ENCODE measurements at regions not wholly inside any gene's neighbourhood (a gene's known extent, or its start where the extent isn't known, plus 50 kb on each side); places are given as distances from the start of the nearest gene placed in this dataset.

DNA sequence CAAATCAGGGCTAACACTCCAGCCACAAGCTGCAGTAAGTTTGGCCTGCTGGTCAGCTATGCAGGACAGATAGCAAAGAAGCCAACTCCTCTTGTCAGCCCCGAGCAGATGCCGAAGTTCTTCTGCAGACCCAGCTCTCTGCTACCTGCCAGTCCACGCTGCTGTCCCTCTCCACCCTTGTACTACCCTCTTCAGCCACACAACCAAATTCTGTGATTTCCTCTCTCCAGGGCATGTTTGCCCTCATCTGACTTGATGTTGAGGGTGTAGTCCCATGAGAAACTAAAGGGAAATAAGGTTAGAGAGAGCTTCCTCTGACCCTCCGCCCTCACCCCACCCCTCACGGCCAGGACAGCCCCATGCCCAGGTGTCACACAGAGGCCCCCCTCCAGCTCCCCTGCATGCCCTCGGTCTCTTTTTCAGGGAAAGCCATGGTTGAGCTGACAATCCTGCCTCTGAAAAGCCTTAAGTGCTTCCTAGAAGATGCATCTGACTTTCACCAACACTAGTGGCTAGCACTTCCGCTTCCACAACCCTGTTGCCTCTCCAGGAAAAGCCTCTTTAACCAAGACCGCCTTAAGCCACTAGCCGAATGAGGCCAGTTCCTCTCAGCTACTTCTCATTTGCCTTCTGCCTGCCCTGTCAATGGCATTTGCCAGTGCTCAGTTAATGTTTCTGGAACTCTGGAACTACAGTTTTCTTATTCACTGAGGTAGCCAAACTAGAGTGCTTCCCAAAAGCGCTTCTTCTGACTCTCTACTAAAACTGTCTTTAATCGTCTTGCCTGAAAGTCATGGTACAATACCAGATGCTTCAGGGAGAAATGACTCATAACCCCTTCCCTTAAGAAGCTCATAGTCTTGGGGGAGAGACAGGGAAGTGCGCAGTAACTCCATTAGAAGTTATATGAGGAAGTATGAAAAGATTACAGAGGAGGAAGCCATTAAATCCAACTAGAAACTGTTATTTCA lies 300.4 kb upstream of the STT3B start:
- DNase-seq = no peak

DNA sequence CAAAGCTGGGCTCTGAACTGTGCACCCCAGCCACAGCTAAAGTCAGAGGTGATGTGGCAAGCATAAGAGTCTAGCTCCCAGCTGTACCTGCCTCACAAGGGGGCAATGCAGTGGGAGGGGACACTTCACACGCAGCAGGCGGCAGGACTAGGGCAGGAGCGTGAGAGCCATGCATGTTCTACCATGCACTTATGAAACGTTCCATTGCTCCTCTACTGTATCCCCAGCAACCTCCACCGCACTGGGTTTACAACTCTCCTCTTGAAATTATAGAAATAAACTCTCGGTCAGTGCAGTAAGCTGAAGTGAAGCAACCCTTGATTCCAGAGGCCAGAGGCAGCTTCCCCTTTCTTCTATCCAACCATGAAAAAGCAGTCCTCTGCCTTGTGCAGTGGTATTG lies 298.6 kb upstream of the STT3B start:
- DNase-seq = no peak

DNA sequence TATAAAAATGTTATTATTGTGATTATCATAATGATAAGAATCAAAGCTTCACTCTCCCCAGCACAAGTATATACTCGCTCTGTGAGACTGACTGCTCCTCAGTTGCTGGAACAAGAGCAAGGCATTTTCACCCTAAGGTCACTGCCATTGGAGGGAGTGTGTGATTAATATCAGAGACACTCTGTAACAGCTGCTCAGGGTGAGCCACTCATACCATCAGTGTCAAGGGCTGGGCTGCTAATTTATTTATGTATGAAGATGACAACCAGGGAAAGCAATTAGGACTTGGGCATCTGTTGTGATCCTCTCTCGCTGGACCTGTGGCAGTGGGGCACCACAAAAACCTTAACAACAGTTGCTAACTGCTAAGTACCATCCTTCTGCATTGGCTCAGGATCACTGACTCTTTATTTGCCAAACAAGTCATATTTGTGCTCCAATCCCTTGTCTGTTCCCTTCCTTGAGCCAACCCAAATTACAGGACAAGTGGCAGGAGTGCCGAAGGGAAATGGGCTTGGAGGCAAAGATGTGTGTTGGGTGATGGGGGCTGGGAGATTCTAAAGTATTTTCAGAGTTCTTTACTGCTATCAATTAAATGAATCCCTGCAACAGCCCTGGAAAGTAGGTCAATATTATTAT lies 297.5 kb upstream of the STT3B start:
- no peak for DNase-seq

DNA sequence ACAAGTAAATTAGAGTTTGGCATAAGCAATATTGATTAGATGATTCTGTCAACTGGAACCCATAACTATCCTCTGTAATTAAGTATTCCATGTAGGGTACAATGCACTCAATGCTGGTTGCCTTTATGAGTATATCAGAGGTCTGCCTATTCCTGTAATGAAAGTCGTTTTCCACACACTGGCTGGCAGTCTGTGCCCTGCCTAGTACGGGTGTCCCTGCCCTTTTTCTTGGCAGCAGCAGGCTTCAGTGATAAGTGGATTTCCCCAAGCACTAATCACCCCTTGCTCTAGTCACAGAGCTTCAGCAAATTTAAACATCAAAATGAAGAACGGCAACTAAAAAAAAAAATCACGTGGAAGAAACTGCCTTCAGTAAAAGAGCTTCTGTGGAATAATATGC lies 294.8 kb upstream of the STT3B start:
- DNase-seq = no peak

DNA sequence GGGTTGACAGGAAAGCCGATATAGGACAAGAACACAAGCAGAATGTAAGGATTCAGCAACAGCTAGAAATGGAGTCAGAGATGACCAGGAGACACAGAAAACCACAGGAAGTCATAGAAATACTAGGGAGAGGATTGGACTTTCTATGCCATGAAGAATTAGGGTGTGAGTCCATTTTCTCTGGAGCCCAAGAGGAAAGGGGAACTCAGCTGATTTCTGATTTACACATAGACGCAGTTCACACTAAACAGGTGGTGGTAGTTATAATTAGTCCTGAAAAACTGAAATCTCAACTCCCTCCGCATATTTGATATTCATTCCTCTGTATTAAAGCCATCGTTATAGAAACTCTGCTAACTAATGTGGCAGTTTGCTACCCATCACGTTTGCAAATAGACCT lies 292.7 kb upstream of the STT3B start:
- DNase-seq = no peak

DNA sequence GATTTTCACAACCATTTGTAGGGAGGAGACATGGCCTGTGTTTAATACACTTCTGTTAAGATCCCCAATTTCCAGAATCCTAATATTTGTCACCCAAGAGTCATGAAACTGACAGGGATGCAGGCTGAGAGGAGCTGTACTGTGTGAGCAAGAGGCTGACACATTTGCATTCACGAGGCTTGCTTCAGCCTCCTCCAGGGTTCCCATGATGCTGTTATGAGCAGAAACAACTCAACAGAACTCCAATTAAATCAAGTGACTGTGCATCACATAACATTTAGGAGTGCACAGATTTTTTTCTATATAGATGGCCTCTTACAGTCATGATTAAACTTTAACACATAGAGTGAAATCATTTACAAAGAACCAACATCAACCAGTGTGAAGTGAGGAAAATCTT lies 292.3 kb upstream of the STT3B start:
- DNase-seq = no peak

DNA sequence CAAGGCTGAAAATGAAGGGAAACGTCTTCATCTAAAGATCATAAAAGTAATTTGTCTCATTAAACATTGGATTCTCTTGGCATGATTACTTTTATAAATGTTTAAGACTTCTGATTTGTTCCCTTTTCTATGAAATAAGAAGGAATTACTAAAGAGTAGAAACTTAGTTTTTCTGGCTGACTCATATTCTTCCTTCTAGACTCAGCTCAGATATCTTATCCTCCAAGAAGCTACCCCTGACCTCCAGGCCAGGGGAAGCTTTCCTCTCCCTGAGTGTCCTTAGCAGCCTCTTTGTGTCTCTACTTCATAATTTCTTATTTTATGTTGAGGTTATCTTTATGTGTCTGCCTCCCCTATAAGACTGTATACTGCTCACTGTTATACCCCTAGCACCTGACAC lies 291.9 kb upstream of the STT3B start:
- no peak for DNase-seq

DNA sequence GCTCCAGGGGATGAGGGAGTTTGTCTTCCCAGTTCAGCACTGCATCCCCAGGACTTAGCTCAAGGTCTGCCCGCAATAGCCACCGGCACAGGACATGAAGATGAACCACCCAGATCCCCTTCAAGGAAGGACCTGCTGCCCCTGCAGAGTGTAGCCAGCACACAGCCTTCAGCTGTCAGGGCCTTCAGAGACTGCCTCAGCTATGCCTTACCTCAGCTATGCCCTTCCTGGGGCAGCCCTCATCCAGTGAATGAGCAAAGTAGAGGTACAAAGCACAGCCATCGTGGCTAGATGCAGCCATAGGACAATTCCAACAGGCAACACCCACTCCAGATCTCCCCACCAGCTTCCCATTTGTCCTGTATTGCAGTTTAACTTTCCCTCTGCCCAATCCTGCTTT lies 291.2 kb upstream of the STT3B start:
- DNase-seq = no peak

DNA sequence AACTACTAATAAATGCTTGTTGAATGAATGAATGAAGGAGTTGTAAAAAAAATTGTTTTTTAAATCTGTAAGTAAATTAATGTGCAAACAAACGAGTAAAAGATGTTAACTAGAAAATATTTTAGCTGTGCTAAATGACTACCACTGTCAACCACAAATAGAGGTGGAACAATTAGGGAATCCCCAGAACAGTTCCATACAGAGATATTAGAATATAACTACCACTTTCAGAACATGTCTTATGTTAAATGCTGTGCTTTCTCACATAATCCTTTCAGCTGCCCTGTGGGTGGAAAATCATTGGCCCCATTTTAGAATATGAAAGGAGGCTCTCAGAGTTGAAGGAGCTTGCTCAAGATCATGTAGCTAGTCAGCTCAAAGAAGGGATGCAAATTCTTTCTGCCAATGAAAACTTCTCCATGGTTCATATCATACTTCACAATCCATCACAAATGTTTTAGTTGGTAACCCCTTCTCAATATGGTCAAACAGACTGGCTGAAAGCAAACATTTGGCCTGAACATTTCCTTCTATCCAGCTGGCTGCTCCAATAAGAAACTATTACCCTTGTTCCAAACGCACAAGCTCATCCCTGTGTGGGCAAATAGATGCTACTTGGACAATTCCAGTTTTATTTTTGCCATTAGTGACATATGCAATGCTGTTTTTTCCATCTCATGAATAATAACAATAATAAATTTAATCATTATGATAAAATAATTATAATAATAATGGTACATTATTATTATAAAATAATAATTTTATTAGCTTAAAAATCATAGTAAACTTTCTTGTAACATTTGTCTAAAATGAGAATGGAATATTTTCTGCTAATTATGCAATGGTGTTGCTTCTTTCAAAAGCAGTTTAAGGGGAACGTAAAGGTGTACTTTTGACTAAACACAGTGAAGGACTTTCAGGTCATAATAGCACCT lies 290.4 kb upstream of the STT3B start:
- no peak for DNase-seq

DNA sequence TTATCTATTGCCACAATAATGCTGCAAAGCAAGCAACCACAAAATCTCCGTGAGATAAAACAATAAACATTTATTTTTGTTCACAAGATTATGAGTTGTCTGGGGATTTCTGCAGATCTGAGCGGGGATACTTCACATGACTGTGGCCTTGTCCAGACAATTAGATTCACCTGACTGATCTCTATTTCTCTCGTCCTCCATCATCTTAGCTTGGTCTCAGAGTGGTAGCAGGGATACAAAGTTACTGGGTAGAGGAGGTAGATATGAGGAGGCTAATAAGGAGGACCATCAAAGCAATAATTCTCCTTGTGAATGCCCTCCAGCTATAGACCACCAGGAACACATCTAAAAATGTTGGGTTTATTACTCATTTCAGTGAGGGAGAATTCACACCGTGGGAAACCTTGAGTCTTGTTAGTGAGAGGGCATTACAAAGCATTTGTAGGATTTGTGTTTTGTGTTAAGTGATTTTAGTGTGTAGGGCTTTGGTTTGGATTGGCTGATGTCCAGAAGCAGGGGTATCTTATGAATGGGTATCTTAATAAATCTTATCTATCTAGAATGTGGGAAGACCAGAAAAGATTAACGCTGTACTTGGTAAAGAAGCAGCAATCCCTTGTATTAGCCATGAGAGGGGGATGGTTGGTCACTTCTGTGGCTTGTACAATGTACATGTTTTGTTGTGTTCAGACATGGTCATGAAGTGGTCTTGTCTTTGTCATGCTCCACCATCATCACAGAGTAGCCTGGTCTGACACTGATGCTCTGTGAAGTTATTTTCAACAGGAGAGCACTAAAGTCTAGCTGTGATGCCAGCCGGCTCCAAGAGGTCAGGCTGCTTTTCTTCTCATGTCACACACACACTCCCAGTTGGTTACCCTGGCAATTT lies 287.6 kb upstream of the STT3B start:
- DNase-seq = no peak

DNA sequence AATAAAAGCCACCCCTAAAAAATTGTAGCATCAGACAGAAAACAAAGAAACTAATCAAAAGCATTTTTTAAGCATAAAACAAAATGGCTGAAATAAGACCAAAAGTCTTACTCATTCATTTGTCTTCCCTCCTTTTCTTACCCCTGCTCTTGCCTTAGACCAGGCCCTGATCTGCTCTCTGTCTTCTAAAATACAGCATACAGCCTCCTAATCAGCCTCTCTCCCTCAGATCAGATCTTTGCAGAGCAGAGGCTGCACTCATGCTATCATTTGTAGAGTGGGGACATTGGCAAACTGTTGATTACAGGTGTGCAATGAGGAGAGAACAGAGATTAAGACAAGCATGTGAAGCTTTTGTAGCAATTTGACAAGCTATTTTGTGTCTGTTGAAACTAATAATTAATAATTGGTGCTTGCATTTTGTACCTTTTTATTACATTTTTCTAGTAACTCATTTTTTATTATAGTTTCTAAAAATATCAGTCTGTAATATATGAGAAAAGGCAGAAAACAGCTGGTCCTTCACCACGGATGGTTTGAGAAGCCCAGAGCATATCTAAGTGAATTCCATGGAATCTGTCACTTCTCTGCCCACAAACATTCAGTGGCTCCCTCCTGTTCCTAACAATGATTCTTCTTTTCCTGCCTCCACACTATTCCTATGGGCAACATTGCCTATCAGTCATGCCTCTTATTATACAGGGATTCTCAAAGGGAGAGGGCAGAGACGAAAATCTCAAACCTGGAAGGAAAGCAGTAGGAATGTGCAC lies 286.2 kb upstream of the STT3B start:
- no peak for DNase-seq

DNA sequence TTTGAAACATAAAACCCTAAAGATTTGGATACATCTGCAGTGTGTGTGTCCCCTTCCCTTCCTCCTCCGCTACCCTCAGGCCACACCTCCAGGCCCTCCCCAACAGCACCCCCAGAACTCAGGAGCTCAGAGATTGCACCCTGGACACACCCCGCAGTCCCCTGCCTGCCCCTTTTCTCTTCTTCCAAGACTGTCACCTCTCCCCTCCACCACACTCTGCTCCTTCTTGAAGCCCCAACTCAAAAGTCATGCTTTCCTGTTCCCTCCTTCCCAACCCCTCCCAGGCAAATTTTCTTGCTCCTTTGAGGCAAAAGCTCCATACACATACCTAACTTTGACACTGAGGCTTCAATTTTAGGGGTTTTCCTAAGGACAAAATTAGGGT lies 285.7 kb upstream of the STT3B start:
- no peak for DNase-seq

DNA sequence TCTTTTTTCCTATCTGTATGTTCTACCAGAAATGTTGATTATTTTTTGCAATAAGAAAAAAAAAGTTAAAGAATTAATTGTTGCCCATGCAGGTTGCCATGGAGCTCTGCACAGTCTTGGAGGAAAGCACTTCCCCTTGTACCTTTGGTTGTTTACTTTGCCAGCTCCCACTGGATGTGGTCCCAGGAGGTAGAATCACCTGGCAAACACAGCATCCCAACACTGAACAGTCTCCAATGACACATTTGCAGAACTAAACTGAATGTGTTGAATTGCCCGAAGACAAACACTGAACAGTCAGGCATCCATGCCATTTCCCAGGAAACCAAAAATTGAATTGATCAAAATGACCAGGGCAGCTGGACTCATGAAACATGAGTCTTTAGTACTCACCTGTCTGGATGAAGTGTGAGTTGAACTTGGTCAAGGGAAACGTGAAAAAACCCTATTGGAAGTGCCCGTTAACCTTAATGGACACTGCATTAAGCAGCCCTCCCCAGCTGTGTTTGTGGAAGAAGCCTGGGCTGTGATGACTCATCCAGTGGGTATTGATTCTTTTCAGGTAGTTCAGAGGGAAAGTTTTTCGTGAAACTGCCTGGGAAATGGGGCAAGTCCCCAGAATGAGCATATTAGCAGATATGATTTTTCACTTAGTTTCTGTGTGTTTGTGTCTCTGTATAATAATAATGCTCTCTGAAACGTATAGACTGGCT lies 284.7 kb upstream of the STT3B start:
- no peak for DNase-seq

DNA sequence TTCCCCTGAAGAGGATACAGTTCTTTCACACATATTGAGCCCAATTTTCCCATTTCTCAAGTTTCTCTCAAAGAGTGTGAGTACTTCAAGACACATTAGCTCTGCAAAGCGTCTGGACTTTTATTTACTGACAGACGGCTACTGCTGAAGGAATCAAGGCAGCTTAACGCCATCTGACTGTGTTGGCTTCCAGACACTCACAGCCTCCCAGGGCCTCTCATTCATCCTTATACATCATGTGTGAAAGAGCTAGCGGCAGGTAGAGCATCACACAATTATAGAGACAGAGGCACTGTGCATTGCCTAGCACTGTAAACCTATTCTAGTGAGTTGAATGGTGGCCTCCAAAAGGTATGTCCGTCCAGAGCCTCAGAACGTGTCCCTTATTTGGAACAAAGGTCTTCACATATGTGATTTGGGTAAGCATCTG lies 284.1 kb upstream of the STT3B start:
- DNase-seq = no peak

DNA sequence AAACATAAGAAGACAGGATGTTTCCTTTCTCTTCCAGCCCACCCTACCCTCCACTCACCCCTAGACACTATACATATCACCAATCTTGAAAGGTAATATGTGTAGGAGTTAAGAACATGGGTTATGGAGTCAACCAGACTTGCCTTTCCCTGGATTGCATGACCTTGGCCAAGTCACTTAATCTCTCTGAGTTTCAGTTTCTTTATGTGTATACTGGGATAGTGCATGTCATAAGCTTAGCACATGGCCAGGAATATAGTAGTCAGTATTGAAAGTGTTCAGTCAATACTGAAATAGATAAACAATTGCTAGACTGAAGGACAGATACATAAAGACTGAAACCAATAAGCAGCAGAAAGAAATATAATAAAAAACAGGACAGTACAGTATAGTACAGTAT lies 283.2 kb upstream of the STT3B start:
- no peak for DNase-seq

DNA sequence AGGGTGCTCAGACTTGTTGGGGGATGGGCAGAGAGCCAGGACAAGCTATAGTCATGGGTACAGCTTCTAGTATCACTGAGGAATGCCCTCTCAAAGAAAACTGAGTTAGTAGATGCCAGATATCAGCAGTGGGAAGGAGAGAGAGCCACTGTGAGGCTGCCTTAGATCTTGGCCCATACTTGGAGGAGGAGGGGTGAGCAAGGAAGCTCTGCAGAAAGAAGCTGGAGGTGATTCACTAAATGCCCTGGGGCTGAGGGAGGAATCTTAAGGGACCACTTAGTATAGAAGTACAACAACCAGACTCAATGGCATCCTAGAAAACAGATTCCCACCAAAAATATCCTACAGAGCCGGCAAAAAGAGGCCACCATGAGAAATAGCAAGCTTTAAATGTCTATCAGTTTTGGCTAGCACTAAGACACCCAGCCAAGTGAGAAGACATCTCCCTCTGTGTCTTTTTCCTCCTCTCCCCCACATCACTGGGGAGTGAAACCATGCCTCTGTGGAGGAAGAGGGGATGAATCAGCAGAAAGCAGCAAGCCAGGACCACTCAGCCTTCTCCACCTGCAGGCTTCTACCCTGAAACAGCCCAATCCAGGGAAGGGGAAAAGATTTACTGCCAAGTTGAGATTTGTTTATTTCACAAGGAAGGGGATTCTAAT lies 282.5 kb upstream of the STT3B start:
- no peak for DNase-seq

DNA sequence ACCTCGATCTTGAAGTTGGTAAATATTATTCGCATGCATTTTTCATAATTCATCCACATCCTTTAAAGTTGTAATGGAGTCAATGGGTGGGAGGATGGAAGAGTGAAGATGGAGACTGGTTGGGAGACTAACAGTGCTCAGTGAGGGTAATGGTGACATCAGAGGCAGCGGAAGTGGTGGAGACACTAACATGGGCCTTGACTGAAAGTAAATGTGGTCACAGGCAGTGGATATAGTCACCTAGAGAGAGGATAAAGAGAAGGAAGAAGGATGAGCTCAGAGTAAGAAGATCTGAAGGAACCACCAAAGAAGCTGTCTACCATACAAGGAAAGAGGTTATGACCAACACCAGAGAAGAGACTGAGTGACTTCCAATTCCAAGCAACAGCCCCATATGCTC lies 281.6 kb upstream of the STT3B start:
- DNase-seq = no peak

DNA sequence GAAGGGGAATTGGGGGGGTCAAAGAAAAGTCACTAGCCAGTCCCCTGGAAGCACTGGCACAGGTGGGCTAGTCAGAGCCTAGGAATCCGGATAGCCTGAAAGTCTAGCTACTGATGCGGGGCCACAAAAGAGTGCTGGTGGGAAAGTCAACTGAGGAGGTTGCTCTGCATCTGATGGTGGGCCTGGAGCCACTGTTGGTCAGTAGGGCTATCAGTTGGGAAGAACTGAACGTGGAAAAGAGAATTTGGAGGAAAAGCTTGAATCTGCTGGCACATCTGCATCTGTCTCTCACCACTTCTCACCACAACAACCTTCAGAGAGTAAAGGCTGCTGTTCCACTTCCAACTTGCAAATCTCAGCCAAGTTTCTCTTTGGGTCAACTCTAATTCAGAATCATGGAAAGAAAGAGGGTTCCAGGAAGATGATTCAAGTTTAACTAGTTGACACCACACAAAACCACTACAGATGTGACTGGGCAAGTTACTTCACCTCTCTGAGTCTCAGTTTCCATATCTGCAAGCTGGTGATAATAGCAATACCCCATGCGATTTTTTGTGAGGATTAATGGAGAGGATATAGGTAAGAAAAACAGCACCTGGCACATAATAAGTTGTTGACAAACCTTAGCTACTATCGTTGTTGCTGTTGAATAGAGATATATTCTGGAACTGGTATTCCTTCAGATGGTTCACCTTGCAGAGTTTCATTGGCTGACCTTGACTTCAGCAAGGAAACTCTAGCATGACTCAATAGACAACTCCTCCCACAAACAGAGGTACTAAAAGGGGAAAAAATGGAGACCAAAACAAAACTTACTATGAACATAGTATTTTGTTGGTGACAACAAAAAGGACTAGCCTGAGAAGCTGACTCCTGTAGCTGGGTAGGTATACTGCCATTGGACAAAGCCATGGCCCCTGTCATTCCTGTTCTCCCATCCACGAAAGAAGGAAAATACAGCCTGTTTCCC lies 280.2 kb upstream of the STT3B start:
- DNase-seq = no peak

DNA sequence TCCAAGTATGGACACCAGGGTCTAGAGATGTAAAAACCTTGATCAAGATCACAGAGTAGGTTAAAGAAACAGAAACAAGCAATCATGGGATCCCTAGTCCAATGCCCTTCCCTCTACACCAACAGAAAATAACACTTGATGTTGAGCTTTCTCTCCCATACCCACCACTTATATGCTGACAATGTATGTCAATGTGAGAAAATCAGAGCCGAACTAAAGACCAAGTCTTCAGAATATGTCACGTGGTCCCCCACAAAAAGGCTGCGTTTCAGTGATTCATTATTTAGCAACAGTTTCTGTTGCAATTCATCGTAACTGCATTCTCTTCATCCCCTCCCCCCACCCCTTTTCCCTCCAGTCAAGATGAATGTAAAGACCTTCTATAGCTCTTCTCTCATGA lies 278.9 kb upstream of the STT3B start:
- DNase-seq = no peak
